ENCODE measurements at regions not wholly inside any gene's neighbourhood (a gene's known extent, or its start where the extent isn't known, plus 50 kb on each side); places are given as distances from the start of the nearest gene placed in this dataset.
"Not testable (repeated sequence)": the region's sequence is repeated elsewhere in the genome, so short reads cannot be mapped to it uniquely, and the experiment has no call there.

DNA sequence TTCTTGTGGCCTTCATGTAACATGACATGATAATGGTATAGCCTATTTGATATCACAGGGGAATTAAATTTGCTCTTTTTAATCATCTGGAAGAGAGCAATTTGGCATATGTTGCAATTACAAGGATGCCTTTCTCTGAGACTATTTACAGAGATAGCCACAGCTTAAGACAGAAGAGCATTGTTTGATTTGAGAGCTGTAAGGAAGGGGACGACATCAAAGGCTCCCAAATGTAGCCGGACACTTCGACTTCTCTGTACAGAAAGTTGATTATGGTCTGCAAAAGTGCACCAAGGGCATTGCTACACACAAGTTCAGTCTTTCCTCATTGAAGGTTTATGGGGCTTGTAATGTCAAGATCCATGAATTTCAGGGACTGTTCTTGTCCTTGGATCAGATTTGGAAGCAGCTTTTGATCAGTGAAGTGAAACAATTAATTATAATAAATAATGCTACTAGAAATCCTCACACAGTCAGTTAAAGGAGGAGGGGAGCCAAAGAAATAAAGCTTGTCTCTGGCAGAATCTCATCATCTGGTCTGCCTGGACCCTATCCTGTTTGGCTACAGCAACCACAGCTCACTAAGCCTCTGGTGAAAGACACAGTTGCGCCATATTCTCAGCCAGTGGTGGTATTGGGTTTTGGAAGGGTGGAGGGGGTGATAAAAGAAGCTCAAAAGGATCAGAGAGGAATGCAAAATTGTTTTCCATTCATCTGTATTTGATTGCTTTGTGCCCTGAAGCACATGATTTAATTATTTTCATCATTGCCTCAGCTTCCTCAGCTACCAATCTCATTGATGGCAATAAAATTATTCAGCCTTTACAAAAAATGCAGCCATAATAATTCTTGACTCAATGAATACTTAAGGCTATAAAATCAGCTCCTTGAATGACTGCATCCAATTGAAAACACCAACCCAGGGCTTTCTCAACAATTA, 654.3 kb upstream of the LCORL start:
- DNase-seq (ENCODE audit: low read depth in 3 of 3) = no peak

DNA sequence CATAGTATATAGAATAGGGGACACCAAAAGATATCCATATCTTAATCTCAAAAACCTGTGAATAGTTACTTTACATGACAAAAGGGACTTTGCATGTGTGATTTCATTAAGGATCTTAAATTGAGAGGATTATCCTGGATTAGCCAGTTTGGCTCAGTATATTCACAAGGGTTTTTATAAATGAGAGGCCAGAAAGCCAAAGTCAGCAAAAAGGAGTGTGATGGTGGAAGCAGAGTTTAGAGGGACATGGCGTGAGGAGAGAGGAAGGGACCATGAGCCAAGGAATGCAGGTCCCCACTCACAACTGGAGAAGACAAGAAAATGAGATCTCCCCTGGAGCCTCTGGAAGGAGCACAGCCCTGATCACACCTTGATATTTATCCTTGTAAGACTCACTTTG, 648.5 kb upstream of the LCORL start:
- no peak for DNase-seq (ENCODE audit: low read depth in 3 of 3)

DNA sequence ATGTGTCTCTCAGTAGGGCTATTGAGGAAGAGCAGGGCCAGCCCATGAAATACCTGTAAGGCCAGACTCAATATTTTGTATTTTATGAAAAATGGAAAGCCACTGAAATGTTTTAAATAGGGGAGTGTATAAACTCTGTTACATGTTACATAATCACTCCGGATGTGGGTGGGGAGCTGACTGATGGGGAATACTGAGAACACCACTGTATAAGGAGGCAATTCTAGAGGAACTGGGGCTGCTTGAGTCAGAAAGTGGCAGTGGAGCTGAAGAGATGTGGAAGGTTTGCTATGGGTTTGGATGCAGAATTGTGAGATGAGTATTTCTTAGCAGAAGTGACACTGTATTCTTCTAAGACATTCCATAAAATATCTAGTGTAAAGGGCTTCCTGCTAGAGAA, 647.8 kb upstream of the LCORL start:
- no peak for DNase-seq (ENCODE audit: low read depth in 3 of 3)

DNA sequence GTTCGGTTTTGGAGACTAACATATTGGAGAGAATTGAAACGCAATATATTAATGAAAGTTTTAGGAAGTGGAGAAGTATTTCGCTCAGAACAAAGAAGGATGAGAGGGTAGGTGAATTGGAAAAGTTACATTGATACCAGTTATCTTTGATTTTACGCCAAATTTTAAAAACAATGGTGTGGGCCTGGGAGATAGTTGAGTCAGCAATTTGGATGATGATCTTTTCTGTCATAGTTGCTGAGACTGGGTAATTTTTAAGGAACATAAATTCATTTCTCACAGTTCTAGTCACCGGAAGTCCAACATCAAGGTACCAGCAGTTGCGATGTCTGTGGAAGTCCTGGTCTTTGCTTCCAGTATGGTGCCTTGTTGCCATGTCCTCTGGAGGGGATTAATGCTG, 644.8 kb upstream of the LCORL start:
- DNase-seq (ENCODE audit: low read depth in 3 of 3) = no peak

DNA sequence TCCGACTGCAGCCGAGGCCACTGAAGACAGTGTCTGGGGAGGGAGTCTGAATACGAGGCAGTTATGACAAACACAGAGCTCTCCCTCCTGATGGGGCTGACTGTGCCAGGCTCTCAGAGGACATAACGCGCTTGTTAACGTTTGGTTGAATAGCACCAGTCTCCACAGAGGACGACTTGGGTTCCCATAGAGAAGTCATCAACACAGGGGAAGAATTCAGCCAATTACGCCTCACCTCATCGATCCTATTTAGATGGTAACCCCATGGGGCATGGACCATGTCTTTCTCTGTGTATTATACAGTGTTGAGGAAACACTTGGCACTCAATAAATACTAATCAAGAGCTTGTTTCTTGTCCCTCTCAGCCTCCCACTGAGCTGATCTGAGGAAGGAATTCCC, 642.6 kb upstream of the LCORL start:
- DNase-seq (ENCODE audit: low read depth in 3 of 3) = no peak

DNA sequence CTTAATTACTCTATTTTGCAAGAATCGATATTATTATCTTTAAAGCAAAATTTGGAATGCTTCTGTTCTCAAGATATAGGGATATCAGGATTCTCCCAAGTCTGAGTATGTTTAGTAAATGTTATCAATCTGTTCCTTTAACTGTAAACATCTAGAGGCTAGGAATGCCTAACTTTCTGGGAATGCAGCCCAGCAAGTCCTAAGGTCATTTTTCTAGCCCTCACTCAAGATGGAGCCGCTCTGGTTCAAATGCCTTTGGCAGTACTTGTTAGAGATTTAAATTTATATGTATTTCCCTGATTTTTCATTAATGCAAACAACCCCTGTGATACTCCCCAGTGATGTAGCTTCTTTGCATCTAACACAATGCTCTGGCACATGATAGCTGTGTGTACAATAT, 623.8 kb upstream of the LCORL start:
- no peak for DNase-seq (ENCODE audit: low read depth in 3 of 3)

DNA sequence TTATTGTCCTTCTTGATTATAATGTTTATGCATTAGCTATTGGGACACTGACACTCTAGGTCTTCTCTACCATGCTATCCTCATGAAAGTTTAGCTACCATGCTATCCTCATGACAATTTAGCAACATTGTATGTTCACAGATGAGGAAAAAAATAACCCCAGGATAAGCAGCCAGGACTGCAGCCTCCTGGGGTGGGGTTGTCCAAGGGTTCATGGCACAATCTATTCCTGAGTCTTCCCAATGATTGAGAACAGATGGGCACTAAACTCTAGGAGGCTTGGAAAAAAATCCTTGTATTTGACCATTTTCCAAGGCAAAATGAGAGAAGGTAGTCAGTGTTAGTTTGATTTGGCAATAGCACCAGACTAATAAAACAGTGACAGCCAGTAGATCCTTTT, 619.8 kb upstream of the LCORL start:
- DNase-seq (ENCODE audit: low read depth in 3 of 3) = no peak

DNA sequence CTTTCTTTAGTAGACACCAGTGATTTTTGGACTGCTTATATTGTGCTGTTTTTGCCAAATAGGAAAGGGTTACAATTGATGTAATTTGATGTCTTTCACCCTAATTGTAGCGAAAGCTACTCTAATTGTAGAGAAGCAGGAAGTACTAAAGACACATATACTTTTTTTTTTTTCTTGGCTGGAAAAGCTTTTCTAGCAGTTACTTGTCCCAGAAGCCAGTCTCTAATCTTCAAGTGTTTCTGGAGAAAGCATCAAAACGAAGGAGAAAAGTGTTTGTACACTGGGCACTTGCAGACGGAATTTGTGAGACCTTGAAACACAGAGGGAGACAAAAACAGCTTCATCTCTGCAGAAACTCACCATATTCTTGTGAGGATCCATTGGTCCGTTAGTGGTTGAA, 616.5 kb upstream of the LCORL start:
- DNase-seq (ENCODE audit: low read depth in 3 of 3) = no peak

DNA sequence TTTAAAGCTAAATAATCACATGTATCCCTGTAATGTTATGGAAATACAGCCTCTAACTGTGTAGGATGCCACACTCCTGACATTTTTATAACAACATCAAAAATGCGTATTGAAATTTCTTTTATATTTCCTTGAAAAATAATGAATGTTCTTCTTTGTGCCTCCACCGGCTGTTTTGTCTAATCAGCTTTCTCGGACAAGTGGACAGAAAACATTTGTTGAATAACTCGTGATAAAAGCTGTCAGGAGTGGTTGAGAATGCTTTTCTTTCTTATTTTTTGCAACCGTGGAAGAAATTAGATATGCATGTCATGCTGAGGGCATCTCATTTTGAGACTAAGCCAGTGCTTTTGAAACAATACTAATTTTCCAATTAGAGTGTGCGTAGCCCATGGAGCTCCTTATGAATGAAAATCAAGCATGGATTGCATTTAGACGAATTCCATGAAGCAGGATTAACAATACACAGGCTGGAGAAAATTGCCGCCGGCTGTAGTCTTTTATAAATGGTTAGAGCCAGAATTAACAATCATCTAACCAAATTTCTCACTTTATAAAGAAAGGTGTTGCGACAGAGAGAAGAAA, 614.5 kb upstream of the LCORL start:
- DNase-seq (ENCODE audit: low read depth in 3 of 3) = no peak

DNA sequence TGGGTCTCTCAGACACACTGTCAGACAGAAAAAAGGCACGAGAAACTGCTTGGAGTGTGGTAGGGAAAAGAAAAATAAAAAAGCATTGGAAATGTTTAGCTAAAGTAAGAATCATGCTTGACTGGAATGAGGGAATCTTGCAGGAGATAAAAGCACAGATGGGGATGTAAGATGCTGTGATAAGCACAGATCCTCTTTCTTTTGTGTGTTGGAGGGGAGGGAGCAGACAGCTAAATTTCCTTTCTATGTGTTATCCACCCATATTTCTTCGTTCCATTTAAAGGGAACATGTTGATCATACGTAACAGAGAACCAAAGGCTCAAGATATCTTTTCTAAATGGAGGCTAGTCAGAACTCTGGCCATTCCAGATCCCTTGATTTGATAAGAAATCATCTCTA, 614.0 kb upstream of the LCORL start:
- no peak for DNase-seq (ENCODE audit: low read depth in 3 of 3)

DNA sequence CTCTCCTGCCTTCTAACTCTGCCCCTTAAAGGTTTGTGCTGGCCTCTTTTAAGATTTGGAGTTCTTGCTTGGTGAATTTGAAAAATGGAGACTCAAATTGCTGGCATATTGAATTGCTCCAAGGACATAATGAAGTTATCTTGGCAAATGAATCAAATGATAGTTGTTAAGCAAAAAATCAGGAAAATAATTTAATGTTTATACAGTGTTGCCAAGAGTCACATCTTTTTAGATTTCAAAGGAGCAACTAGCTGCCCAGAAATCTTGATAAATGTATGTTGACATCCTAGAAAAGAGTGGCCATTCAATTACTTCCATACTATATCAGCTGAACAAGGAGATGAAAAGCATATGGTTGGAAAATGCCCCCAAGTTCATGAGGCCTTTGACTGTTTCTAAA, 610.0 kb upstream of the LCORL start:
- DNase-seq (ENCODE audit: low read depth in 3 of 3) = no peak

DNA sequence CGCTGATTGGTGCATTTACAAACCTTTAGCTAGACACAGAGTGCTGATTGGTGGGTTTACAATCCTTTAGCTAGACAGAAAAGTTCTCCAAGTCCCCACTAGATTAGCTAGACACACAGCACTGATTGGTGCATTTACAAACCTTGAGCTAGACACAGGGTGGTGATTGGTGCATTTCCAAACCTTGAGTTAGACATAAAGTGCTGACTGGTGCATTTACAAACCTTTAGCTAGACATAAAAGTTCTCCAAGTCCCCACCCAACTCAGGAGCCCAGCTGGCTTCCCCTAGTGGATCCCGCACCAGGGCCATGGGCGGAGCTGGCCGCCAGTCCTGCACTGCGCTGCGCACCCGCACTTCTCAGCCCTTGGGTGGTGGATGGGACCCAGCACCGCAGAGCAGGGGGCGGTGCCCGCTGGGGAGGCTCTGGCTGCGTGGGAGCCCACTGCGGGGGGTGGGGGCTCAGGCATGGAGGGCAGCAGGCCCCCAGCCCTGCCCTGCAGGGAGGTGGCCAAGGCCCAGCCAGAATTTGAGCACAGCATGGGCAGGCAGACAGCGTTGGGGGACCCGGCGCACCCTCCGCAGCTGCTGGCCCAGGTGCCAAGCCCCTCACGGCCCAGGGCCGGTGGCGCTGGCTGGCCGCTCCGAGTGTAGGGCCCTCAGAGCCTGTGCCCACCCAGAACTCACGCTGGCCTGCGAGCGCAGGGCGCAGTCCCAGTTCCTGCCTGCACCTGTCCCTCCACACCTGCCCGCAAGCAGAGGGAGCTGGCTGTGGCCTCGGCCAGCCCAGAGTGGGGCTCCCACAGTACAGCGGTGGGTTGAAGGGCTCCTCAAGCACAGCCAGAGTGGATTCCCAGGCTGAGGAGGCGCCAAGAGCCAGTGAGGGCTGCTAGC, 608.9 kb upstream of the LCORL start:
- no peak for DNase-seq (ENCODE audit: low read depth in 3 of 3)

DNA sequence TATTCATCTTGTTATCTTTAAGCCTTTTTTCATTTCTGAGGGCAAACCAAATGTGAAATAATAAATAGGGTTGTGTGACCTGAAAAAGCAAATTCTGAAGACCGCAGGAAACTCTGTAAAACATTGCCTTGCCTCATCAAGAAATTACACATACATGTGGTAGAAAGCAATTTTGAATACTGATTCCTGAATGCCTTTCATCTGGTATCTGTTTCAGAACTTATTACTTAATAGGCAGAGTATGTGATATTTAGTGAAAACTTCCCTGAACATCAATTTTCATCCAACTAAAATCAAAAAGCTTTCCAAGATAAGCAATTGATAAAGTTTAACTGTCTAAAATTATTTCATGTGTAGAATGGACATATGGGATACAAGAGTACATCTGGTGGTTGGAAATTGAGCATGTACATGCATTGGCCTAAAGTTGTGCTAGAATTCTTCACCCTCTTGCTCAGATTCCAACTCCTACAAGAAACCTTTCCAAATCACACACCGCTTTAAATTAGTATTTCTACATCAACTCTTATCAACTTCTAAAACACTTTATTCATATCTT, 606.0 kb upstream of the LCORL start:
- no peak for DNase-seq (ENCODE audit: low read depth in 3 of 3)

DNA sequence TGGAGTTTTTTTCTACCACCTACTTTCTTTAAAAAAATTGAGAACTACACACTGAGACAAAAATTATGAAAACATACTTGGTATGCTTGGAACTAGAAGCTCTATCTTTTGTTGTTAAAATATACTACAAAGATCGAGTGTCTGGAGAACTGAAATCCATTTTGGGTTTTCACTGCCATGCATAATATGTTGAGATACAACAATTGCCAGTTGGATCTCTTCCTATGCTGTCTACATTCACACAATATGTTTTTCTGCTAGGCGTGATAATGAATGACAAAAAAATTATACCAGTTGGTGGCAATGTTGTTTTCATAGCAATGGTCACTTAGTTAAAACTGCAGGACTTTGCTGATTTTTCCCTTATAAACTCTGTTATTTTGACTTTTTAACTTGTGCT, 605.4 kb upstream of the LCORL start:
- no peak for DNase-seq (ENCODE audit: low read depth in 3 of 3)

DNA sequence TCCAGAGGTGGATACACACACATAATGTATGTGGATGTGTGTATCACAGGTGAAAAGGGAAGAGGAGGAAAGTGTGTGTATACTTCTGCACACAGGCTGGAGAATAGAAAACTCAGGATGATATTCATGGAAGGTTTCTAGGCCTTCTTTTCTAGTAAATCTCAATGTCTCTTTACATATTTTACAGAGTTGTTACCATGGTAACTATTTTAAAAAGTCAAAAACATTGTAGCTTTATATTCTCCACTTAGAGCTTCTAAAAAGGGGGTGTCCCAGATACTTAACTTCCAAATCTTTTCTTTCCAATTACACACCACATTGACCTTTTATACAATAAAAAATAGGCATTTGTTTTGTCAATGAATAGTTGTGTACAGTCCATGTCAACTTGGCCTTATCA, 604.8 kb upstream of the LCORL start:
- DNase-seq (ENCODE audit: low read depth in 3 of 3) = no peak

DNA sequence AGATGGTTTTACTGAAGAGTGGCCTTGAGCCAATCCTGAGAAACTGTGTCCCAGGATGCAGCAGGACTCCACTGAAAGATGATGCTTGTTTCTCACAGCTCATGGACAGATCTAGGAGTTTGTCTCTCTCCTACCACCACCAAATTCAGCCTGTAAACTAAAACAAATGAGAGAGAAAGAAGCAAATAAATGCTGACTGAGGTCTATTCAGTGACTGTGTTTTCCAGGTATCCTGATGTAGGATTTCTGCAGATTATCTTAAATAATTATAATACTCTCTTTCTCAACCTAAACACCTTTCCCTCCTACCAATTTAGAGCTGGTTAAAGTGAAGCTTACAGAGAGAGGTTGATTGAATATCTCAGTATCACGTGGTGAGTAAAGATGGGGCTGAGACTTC, 599.6 kb upstream of the LCORL start:
- DNase-seq (ENCODE audit: low read depth in 3 of 3) = no peak

DNA sequence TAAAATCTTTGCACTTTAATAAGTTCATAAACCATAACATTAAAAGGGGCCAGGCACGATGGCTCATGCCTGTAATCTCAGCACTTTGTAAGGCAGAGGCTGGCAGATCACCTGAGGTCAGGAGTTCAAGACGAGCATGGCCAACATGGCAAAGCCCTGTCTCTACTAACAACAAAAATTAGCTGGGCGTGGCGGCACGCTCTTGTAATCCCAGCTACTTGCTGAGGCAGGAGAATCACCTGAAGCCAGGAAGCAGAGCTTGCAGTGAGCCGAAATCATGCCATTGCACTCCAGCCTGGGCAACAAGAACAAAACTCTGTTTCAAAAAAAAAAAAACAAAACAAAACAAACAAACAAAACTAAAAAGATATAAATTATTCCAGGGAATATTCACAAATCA, 595.2 kb upstream of the LCORL start:
- no peak for DNase-seq (ENCODE audit: low read depth in 3 of 3)

DNA sequence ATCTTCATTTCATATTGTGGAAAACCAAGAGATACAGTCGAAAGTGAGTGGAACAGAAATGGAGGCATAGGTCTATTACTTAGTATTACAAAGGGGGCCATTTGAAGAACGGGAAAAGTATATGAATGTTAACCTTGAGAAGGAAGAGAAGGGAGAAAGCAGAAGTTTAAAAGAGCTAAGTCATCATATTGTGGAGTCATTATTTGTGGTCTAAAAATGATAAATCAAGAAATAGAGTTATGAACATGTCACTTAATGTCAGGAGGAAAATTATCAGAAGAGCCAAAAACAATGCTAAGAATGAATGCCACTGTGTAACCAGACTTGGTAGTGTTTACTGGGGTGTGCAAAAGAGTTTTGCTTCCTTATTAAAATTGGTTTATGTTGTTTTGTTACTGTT, 589.5 kb upstream of the LCORL start:
- DNase-seq (ENCODE audit: low read depth in 3 of 3) = no peak

DNA sequence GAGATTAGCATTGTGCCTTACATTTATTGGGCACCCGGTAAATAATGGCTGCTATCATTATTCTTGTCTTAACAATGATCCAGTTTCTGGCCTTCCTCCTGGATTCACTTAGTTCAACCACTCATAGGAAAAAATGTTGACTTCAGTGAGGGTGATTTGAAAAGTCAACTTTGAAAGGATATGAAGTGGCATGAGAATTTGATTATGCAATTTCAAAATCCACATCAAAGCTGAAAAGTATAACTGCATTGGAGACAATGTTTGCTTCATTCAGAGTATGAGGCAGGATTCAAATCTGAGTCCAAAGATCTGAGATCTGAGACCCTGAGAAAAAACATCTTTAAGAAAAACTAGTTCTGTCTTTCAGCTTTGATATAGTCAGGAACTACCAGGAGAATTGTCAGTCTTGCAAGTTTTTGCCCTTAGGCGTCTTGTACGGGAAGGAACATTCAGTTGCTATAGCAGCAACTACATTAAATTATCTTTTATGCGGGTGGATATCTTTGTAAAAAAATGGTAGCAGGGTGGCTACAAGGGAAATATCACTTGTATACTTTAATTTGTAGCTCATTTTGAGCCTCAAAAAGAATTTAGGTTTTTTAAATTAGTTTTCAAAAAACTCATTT, 587.5 kb upstream of the LCORL start:
- no peak for DNase-seq (ENCODE audit: low read depth in 3 of 3)

DNA sequence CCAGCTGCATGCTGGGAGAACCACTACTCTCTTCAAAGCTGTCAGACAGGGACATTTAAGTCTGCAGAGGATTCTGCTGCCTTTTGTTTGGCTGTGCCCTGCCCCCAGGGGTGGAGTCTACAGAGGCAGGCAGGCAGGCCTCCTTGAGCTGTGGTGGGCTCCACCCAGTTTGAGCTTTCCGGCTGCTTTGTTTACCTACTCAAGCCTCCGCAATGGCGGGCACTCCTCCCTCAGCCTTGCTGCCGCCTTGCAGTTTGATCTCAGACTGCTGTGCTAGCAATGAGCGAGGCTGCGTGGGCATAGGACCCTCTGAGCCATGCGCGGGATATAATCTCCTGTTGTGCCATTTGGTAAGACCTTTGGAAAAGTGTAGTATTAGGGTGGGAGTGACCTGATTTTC, 581.1 kb upstream of the LCORL start:
- not testable (repeated sequence) for DNase-seq (ENCODE audit: low read depth in 3 of 3)

DNA sequence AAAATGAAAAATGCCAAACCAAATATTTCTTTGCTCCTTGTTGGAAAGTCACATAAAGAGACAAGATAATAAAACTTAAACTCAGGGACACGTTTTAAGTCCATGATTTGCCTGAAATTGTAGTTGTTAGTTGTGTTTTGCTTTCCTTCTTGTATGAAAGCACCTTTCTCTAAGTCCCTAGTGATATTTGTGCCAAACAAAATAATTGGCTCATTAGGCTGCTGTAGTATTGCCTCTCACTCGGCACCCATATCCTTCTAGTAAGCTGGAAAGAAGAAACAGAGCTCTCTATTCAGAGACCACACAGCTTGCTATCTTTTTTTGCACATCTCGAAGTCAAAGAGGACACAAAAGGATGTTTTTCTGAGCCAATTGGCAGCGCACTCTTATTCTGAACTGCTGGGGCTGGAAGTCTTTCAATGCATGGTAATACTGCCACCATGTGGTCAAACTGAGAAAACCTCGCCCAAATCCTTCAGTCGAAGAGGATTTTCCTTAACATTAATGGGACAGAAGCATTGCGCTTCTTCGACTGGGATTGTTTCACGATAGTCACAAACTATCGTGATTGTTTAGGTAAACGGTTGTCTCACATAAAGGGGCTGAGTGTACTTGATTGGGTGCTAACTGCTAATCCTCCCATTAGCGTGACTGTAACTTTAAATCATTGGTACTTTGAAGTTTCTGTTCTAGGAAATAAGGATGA, 571.9 kb upstream of the LCORL start:
- peak; percentile 0 to 14 (median 6) for DNase-seq (ENCODE audit: low read depth in 3 of 3)

All from stimulated activated CD4-positive, alpha-beta T cell treated with anti-CD3 and anti-CD28 coated beads, TNF-alpha, amount 100 ng/mL, for 48 hours (primary cell).